GM12864 (cell line): ENCODE measurements at regions not wholly inside any gene's neighbourhood (a gene's known extent, or its start where the extent isn't known, plus 50 kb on each side); places are given as distances from the start of the nearest gene placed in this dataset.
"Not testable (repeated sequence)": the region's sequence is repeated elsewhere in the genome, so short reads cannot be mapped to it uniquely, and the experiment has no call there.

Experiments
- DNase-seq: peaks from one replicate; pipeline ENCODE4 v3.0.0-alpha.2; 2011; ENCODE audit warnings: low read depth
- H3K4me3 ChIP-seq: 2 replicates; pipeline ENCODE4 v1.5.1; 2011; ENCODE audit warnings: mild to moderate bottlenecking, low read depth, low read length, control low read depth
- TF ChIP-seq, protein P1 (sequence below): IDR thresholded peaks from 2 replicates; pipeline ENCODE4 v1.5.1; 2011; ENCODE audit warnings: low read depth, mild to moderate bottlenecking, moderate library complexity, low read length, control low read depth, inconsistent platforms; ENCODE audit errors: missing control alignments

DNA sequence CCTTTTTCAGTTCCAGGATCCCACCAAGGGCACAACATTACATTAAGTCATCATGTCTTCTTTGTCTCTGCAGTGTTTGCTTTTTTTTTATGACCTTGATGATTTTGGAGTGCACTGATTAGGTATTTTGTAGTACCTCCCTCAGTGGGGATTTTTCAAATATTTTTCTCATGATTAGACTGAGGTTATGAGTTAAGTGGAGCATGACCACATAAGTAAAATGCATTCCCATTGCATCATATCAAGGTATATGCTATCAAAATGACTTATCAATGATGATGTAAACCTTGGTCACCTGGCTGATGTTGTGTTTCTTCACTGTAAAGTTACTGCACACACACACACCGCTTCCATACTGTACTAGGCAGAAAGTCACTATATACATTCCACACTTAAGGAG lies 96.7 kb upstream of the TRPC4 start:
- H3K4me3 ChIP-seq = no peak overlapping the region
- TF ChIP-seq, protein P1, sequence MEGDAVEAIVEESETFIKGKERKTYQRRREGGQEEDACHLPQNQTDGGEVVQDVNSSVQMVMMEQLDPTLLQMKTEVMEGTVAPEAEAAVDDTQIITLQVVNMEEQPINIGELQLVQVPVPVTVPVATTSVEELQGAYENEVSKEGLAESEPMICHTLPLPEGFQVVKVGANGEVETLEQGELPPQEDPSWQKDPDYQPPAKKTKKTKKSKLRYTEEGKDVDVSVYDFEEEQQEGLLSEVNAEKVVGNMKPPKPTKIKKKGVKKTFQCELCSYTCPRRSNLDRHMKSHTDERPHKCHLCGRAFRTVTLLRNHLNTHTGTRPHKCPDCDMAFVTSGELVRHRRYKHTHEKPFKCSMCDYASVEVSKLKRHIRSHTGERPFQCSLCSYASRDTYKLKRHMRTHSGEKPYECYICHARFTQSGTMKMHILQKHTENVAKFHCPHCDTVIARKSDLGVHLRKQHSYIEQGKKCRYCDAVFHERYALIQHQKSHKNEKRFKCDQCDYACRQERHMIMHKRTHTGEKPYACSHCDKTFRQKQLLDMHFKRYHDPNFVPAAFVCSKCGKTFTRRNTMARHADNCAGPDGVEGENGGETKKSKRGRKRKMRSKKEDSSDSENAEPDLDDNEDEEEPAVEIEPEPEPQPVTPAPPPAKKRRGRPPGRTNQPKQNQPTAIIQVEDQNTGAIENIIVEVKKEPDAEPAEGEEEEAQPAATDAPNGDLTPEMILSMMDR = no peak
- DNase-seq = no peak

DNA sequence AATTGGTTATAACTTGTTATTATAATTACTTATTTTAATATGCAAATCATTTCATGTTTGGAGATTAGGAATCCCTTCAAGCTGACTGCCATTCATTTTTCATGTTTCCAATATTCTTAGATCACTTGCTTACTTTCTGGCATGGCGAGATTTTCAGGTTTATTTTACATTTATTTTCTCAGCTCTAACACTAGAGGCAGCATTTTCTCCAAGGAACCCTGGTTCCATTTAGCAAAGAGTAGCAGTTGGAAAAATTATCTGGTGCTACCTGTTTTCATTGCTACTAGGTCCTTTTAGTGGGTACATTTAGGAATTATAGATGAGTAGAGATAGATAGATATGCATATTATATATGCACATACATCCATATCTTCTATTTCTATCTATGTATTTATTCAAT lies 90.9 kb upstream of the TRPC4 start:
- no peak overlapping the region for H3K4me3 ChIP-seq
- TF ChIP-seq, protein P1 = no peak
- DNase-seq = no peak

DNA sequence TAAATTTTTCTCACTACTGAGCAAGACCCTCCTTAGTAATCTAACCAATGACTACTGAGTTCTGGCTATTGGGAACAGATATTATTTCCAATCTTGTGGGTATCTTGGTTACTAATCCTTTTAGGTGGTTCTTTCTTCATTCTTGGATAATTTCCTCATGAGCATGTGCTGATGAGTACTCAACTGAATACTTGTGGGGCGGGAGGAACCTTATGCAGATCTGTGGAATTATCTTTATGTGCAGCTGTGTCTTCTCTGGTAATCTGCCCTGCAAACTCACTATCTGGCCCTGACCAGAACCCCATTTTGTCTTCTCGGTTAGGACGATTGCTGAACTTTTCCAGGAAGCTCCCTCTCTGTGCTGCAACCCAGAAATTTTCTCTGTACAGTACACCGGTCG lies 89.7 kb upstream of the TRPC4 start:
- no peak overlapping the region for H3K4me3 ChIP-seq
- TF ChIP-seq, protein P1 = no peak

DNA sequence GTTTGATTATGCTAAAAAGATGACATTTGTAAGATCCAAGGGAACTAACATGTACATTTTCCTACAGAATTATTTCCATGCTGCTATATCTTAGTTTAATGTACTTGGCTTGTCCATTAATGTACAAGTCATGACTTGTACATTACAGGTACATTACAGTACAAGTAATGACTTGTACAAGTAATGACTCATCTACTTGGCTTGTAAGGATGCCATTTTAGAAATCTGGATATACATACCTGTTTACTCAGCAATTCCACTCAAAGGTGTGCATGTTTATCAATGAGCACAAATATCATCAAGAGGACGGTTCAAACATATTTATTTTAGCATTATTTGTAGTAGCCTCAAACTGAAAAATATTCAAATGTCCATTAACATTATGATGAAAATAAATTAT lies 87.0 kb upstream of the TRPC4 start:
- H3K4me3 ChIP-seq = no peak overlapping the region
- TF ChIP-seq, protein P1 = no peak
- DNase-seq = no peak

More for the DNA sequence above, 89.7 kb upstream of the TRPC4 start:
- no peak for DNase-seq

DNA sequence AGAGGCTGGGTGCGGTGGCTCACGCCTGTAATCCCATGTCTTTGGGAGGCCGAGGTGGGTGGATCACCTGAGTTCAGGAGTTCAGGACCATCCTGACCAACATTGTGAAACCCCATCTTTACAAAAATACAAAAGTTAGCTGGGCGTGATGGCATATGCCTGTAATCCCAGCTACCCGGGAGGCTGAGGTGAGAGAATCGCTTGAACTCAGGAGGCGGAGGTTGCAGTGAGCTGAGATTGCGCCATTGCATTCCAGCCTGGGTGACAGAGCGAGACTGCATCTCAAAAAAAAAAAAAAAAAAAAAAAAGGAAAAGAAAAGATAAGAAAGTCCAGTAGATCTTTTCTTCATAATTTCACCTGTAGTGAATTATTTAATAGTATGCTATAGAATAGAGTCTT lies 85.0 kb upstream of the TRPC4 start:
- DNase-seq, H3K4me3 ChIP-seq: not testable (repeated sequence)

DNA sequence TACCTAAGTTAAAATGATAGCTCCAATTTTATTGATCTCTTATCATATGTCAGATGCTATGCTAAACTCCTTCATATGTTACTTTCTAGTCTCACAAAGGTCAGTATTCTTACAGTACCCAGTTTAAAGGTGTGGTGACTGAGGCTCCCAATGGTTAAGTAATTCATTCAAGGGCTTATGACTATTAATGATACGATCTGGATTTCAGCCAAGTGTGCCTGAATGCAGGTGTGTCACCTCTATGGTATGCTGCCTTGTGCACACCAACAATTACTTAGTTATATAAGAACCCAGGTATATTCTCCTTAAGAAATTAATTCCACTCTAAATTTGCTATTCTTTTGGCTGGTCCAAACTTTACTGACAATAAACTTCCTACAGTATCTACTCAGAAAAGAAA lies 84.6 kb upstream of the TRPC4 start:
- H3K4me3 ChIP-seq = no peak overlapping the region
- DNase-seq = no peak
- TF ChIP-seq, protein P1 = no peak

DNA sequence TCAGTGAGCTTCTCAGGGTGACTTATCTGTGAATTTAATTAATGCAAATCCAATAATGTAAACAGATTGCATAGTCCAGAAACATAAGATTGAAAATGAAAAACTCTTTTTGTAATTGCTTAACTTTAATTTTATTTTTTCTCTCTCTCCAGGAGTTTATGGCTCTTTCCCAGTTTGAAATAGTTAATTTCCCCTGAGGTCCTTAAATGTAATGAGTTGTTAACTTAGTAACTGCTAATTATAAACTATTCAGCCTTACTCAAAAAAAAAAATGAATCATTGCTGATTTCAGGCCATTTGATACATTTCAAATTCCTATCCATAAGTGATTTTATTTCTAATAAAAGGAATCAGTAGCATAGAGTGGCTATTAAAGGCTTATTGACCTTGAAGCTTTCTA lies 84.1 kb upstream of the TRPC4 start:
- TF ChIP-seq, protein P1 = no peak
- no peak overlapping the region for H3K4me3 ChIP-seq
- no peak for DNase-seq

DNA sequence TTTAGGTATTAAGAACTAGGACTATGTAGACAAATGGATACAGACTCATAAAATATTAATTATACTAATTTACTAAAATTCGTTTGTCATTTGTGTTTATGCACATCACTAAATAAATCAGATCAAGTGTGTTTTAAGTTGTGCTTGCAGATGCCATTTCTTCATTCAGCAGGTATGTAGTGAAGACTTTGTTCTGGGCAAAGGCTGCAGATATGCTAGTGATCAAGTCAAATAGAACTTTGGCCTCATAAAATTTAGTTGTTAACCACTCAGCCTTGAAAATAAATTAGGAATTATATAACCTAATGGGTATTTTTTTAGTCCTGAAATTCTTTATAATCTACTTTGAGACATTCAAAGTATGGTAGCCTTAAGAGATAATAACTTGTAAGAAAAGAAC lies 80.4 kb upstream of the TRPC4 start:
- no peak overlapping the region for H3K4me3 ChIP-seq
- TF ChIP-seq, protein P1 = no peak
- DNase-seq = no peak
